BLaER1 treated with 17β-estradiol and CSF1 and Interleukin-3, amounts not matched to agents 10 nM and 100 nM (cell line): ENCODE measurements at regions not wholly inside any gene's neighbourhood (a gene's known extent, or its start where the extent isn't known, plus 50 kb on each side); places are given as distances from the start of the nearest gene placed in this dataset.
A peak's percentile ranks its signal among the peaks of the same experiment; 100 is the strongest.

Experiments
- H3K27ac ChIP-seq, 11 experiments: shearing (Covaris generic); formaldehyde crosslinking; 2 replicates each; pipeline ENCODE4 v1.8.1; 2022
- H3K27me3 ChIP-seq, 11 experiments: shearing (Covaris generic); formaldehyde crosslinking; 2 replicates each; pipeline ENCODE4 v1.8.1; 2022
- H3K36me3 ChIP-seq, 11 experiments: shearing (Covaris generic); formaldehyde crosslinking; 2 replicates each; pipeline ENCODE4 v1.8.1; 2022
- H3K4me1 ChIP-seq, 10 experiments: shearing (Covaris generic); formaldehyde crosslinking; 2 replicates each; pipeline ENCODE4 v1.8.1; 2022
- H3K4me2 ChIP-seq, 11 experiments: shearing (Covaris generic); formaldehyde crosslinking; 2 replicates each; pipeline ENCODE4 v1.8.1; 2022
- H3K4me3 ChIP-seq, 10 experiments: shearing (Covaris generic); formaldehyde crosslinking; 2 replicates each; pipeline ENCODE4 v1.8.1; 2022
- H3K9ac ChIP-seq, 11 experiments: shearing (Covaris generic); formaldehyde crosslinking; 2 replicates each; pipeline ENCODE4 v1.8.1; 2022
- H3K9me3 ChIP-seq, 11 experiments: shearing (Covaris generic); formaldehyde crosslinking; replicated peaks in 1 of 11; 2 replicates each; pipeline ENCODE4 v1.8.1; 2022
- H4K20me1 ChIP-seq, 11 experiments: shearing (Covaris generic); formaldehyde crosslinking; 2 replicates each; pipeline ENCODE4 v1.8.1; 2022
- Cebpa-rat ChIP-seq, 11 experiments: shearing (Covaris generic); IDR thresholded peaks; 2 replicates each; pipeline ENCODE4 v1.8.1; 2022

- Histone ChIP-seq H3K27ac (no peak overlapping the region), H4K20me1 (no peaks in the 10 kb centered on the region), H3K4me1 (peaks cover 0 to 10% (median 5%) of the 10 kb centered on the region in 10 experiments; a peak in 10 of 20 replicates), H3K9ac (no peak overlapping the region), H3K4me3 (no peak overlapping the region), H3K36me3 (no peaks in the 10 kb centered on the region), H3K9me3 (peaks cover 0 to 16% (median 0%) of the 10 kb centered on the region in 11 experiments; a peak in 2 of 22 replicates), H3K27me3 (no peaks in the 10 kb centered on the region), H3K4me2 (no peak overlapping the region)
- no peak for TF ChIP-seq Cebpa-rat (IDR thresholded peaks at IDR 0.05)
These were observed 122.4 kb upstream of the PLXNA2 start for GRCh38 chr1:208366559-208366958.

- Histone ChIP-seq H3K27me3 (no peaks in the 10 kb centered on the region), H3K4me2 (peak overlapping the region in 3 of 11 experiments; percentile 5 to 32 (median 21); a peak in 4 of 22 replicates), H3K9ac (no peak overlapping the region), H3K36me3 (no peaks in the 10 kb centered on the region), H3K9me3 (peaks cover 0 to 15% (median 0%) of the 10 kb centered on the region in 11 experiments; a peak in 3 of 22 replicates), H4K20me1 (no peaks in the 10 kb centered on the region), H3K27ac (no peak overlapping the region), H3K4me1 (peaks cover 0 to 10% (median 0%) of the 10 kb centered on the region in 10 experiments; a peak in 6 of 20 replicates), H3K4me3 (no peak overlapping the region)
- no peak for TF ChIP-seq Cebpa-rat (IDR thresholded peaks at IDR 0.05)
These were observed 124.9 kb upstream of the PLXNA2 start for GRCh38 chr1:208369045-208369444.

- Histone ChIP-seq H3K4me2 (no peak overlapping the region), H3K4me3 (no peak overlapping the region), H3K36me3 (no peaks in the 10 kb centered on the region), H3K9ac (no peak overlapping the region), H4K20me1 (no peaks in the 10 kb centered on the region), H3K4me1 (peaks cover 0 to 10% (median 0%) of the 10 kb centered on the region in 10 experiments; a peak in 6 of 20 replicates), H3K27ac (no peak overlapping the region), H3K27me3 (no peaks in the 10 kb centered on the region), H3K9me3 (peaks cover 0 to 12% (median 0%) of the 10 kb centered on the region in 11 experiments; a peak in 3 of 22 replicates)
- TF ChIP-seq Cebpa-rat (IDR thresholded peaks at IDR 0.05): no peak
These were observed 125.5 kb upstream of the PLXNA2 start for GRCh38 chr1:208369658-208370057.

GRCh38 chr1:208374391-208374941 is 130.3 kb upstream of the PLXNA2 start:
- no peak overlapping the region for H3K9ac ChIP-seq
- H3K27ac ChIP-seq: no peak overlapping the region
- no peak for TF ChIP-seq Cebpa-rat (IDR thresholded peaks at IDR 0.05)
- no peaks in the 10 kb centered on the region; a peak in 1 of 22 replicates for H3K9me3 ChIP-seq
- no peaks in the 10 kb centered on the region for H3K27me3 ChIP-seq
- no peak overlapping the region for H3K4me3 ChIP-seq
- no peaks in the 10 kb centered on the region for H3K36me3 ChIP-seq
- no peaks in the 10 kb centered on the region for H4K20me1 ChIP-seq
- no peak overlapping the region for H3K4me2 ChIP-seq
- peaks cover 0 to 19% (median 12%) of the 10 kb centered on the region in 10 experiments; a peak in 12 of 20 replicates for H3K4me1 ChIP-seq

GRCh38 chr1:208381481-208381880 is 137.3 kb upstream of the PLXNA2 start:
- Histone ChIP-seq H3K4me2 (no peak overlapping the region), H3K27me3 (no peaks in the 10 kb centered on the region), H3K27ac (no peak overlapping the region), H3K9ac (no peak overlapping the region), H3K4me3 (no peak overlapping the region), H3K9me3 (no peaks in the 10 kb centered on the region), H3K4me1 (peaks cover 0 to 19% (median 12%) of the 10 kb centered on the region in 10 experiments; a peak in 12 of 20 replicates), H3K36me3 (no peaks in the 10 kb centered on the region), H4K20me1 (no peaks in the 10 kb centered on the region)
- TF ChIP-seq Cebpa-rat (IDR thresholded peaks at IDR 0.05): no peak

GRCh38 chr1:208387908-208388811 is 144.0 kb upstream of the PLXNA2 start:
- Histone ChIP-seq H3K36me3 (no peaks in the 10 kb centered on the region), H3K9ac (no peak overlapping the region), H3K4me3 (no peak overlapping the region), H4K20me1 (no peaks in the 10 kb centered on the region), H3K27ac (no peak overlapping the region), H3K9me3 (no peaks in the 10 kb centered on the region), H3K27me3 (no peaks in the 10 kb centered on the region), H3K4me1 (peaks cover 0 to 12% (median 2%) of the 10 kb centered on the region in 10 experiments; a peak in 8 of 20 replicates), H3K4me2 (no peak overlapping the region)
- TF ChIP-seq Cebpa-rat (IDR thresholded peaks at IDR 0.05): no peak

GRCh38 chr1:208393416-208393815 is 149.2 kb upstream of the PLXNA2 start:
- Histone ChIP-seq H3K27ac (no peak overlapping the region), H3K36me3 (no peaks in the 10 kb centered on the region), H3K9ac (no peak overlapping the region), H3K4me3 (no peak overlapping the region), H3K27me3 (no peaks in the 10 kb centered on the region), H4K20me1 (no peaks in the 10 kb centered on the region), H3K4me2 (no peak overlapping the region), H3K9me3 (no peaks in the 10 kb centered on the region), H3K4me1 (peaks cover 0 to 12% (median 2%) of the 10 kb centered on the region in 10 experiments; a peak in 8 of 20 replicates)
- TF ChIP-seq Cebpa-rat (IDR thresholded peaks at IDR 0.05): no peak

GRCh38 chr1:208393826-208394225 is 149.6 kb upstream of the PLXNA2 start:
- H3K9me3 ChIP-seq: no peaks in the 10 kb centered on the region
- H3K36me3 ChIP-seq: no peaks in the 10 kb centered on the region
- H3K4me2 ChIP-seq: no peak overlapping the region
- no peaks in the 10 kb centered on the region for H3K27me3 ChIP-seq
- no peak overlapping the region for H3K9ac ChIP-seq
- TF ChIP-seq Cebpa-rat (IDR thresholded peaks at IDR 0.05): no peak
- H3K4me3 ChIP-seq: no peak overlapping the region
- H4K20me1 ChIP-seq: no peaks in the 10 kb centered on the region
- H3K4me1 ChIP-seq: peaks cover 0 to 12% (median 2%) of the 10 kb centered on the region in 10 experiments; a peak in 8 of 20 replicates
- no peak overlapping the region for H3K27ac ChIP-seq

GRCh38 chr1:208397286-208397685 is 153.1 kb upstream of the PLXNA2 start:
- H3K4me3 ChIP-seq: no peak overlapping the region
- no peaks in the 10 kb centered on the region for H3K36me3 ChIP-seq
- no peak for TF ChIP-seq Cebpa-rat (IDR thresholded peaks at IDR 0.05)
- H3K27me3 ChIP-seq: no peaks in the 10 kb centered on the region
- peaks cover 0 to 5% (median 2%) of the 10 kb centered on the region in 10 experiments; a peak in 8 of 20 replicates for H3K4me1 ChIP-seq
- no peak overlapping the region for H3K4me2 ChIP-seq
- no peaks in the 10 kb centered on the region for H3K9me3 ChIP-seq
- no peak overlapping the region for H3K9ac ChIP-seq
- H3K27ac ChIP-seq: no peak overlapping the region
- no peaks in the 10 kb centered on the region for H4K20me1 ChIP-seq
